ENCODE measurements at regions not wholly inside any gene's neighbourhood (a gene's known extent, or its start where the extent isn't known, plus 50 kb on each side); places are given as distances from the start of the nearest gene placed in this dataset.

GRCh38 chr16:6231398-6231797 is 1101.2 kb upstream of the RBFOX1 start:
- Histone ChIP-seq H3K9me3 (no peaks in the 10 kb centered on the region), H3K36me3 (no peaks in the 10 kb centered on the region), H3K4me3 (no peak overlapping the region), H3K27ac (no peak overlapping the region), H3K4me1 (no peaks in the 10 kb centered on the region), H3K27me3 (no peaks in the 10 kb centered on the region)
- TF ChIP-seq CTCF (IDR thresholded peaks at IDR 0.05) (no peak), POLR2A (IDR thresholded peaks at IDR 0.05) (no peak)
- no peak for DNase-seq
- intact Hi-C loops (cut with DNase I; ENCODE audit: low total_unique reads), result no loop called here

GRCh38 chr16:6229186-6229585 is 1103.5 kb upstream of the RBFOX1 start:
- no peak for TF ChIP-seq POLR2A (IDR thresholded peaks at IDR 0.05)
- TF ChIP-seq CTCF (IDR thresholded peaks at IDR 0.05), result no peak
- no peak for DNase-seq
- intact Hi-C loops (cut with DNase I; ENCODE audit: low total_unique reads), result no loop called here

GRCh38 chr16:6218855-6219254 is 1113.8 kb upstream of the RBFOX1 start:
- Histone ChIP-seq H3K4me3 (no peak overlapping the region), H3K9me3 (no peaks in the 10 kb centered on the region), H3K27me3 (no peaks in the 10 kb centered on the region), H3K36me3 (no peaks in the 10 kb centered on the region), H3K27ac (no peak overlapping the region), H3K4me1 (no peaks in the 10 kb centered on the region)
- DNase-seq, result no peak
- intact Hi-C loops (cut with DNase I; ENCODE audit: low total_unique reads), result no loop called here
- TF ChIP-seq CTCF (IDR thresholded peaks at IDR 0.05), result no peak
- TF ChIP-seq POLR2A (IDR thresholded peaks at IDR 0.05), result no peak

More at GRCh38 chr16:6229186-6229585, 1103.5 kb upstream of the RBFOX1 start:
- Histone ChIP-seq H3K4me3 (no peak overlapping the region), H3K27ac (no peak overlapping the region), H3K36me3 (no peaks in the 10 kb centered on the region), H3K9me3 (no peaks in the 10 kb centered on the region), H3K27me3 (no peaks in the 10 kb centered on the region), H3K4me1 (no peaks in the 10 kb centered on the region)

- intact Hi-C loops (cut with DNase I; ENCODE audit: low total_unique reads), result no loop called here
- H3K27me3 ChIP-seq, result no peaks in the 10 kb centered on the region
- no peaks in the 10 kb centered on the region for H3K4me1 ChIP-seq
- TF ChIP-seq POLR2A (IDR thresholded peaks at IDR 0.05), result no peak
- no peaks in the 10 kb centered on the region for H3K36me3 ChIP-seq
- H3K4me3 ChIP-seq, result no peak overlapping the region
- no peak for DNase-seq
- H3K9me3 ChIP-seq, result no peaks in the 10 kb centered on the region
- H3K27ac ChIP-seq, result no peak overlapping the region
Measured at GRCh38 chr16:6216836-6217235, 1115.8 kb upstream of the RBFOX1 start.

- Histone ChIP-seq H3K27me3 (no peaks in the 10 kb centered on the region), H3K4me3 (no peak overlapping the region), H3K27ac (no peak overlapping the region), H3K36me3 (no peaks in the 10 kb centered on the region), H3K4me1 (no peaks in the 10 kb centered on the region), H3K9me3 (no peaks in the 10 kb centered on the region)
- intact Hi-C loops (cut with DNase I; ENCODE audit: low total_unique reads), result no loop called here
- no peak for TF ChIP-seq POLR2A (IDR thresholded peaks at IDR 0.05)
- no peak for TF ChIP-seq CTCF (IDR thresholded peaks at IDR 0.05)
- DNase-seq, result no peak
Measured at GRCh38 chr16:6211644-6212043, 1114.0 kb upstream of the EEF2KMT start.

- no peak for TF ChIP-seq POLR2A (IDR thresholded peaks at IDR 0.05)
- no peak for TF ChIP-seq CTCF (IDR thresholded peaks at IDR 0.05)
- no peaks in the 10 kb centered on the region for H3K27me3 ChIP-seq
- intact Hi-C loops (cut with DNase I; ENCODE audit: low total_unique reads), result no loop called here
- no peaks in the 10 kb centered on the region for H3K36me3 ChIP-seq
- DNase-seq, result no peak
- no peaks in the 10 kb centered on the region for H3K9me3 ChIP-seq
- no peaks in the 10 kb centered on the region for H3K4me1 ChIP-seq
- H3K27ac ChIP-seq, result no peak overlapping the region
- no peak overlapping the region for H3K4me3 ChIP-seq
Measured at GRCh38 chr16:6209355-6209930, 1111.8 kb upstream of the EEF2KMT start.

All from uterus (tissue), 3 donors.